Activated T-cell treated with anti-CD3 and anti-CD28 coated beads, Interleukin-2, amount 50 U/mL, for 4 hours (primary cell): ENCODE measurements at regions not wholly inside any gene's neighbourhood (a gene's known extent, or its start where the extent isn't known, plus 50 kb on each side); places are given as distances from the start of the nearest gene placed in this dataset.
"Not testable (repeated sequence)": the region's sequence is repeated elsewhere in the genome, so short reads cannot be mapped to it uniquely, and the experiment has no call there.

Source experiments
- ATAC-seq, 2 donors: fragments of 200-7000 bp; cut with Tn5 transposase; one replicate each; pipeline ENCODE4 v1.10.0; 2021
- DNase-seq: peaks from one replicate; pipeline ENCODE4 v3.0.0-alpha.2; 2020
- H3K27me3 Mint-ChIP-seq: one replicate; pipeline ENCODE4 v1.8.0; 2021; ENCODE audit warnings: low read depth, mixed read lengths
- H3K36me3 Mint-ChIP-seq: one replicate; pipeline ENCODE4 v1.8.0; 2022; ENCODE audit warnings: mixed read lengths; ENCODE audit not compliant: insufficient read depth
- H3K4me1 Mint-ChIP-seq: one replicate; pipeline ENCODE4 v1.8.0; 2021; ENCODE audit warnings: low read depth, mixed read lengths
- H3K4me3 Mint-ChIP-seq: one replicate; pipeline ENCODE4 v1.8.0; 2021; ENCODE audit warnings: mild to moderate bottlenecking, moderate library complexity, mixed read lengths
- H3K9me3 Mint-ChIP-seq: one replicate; pipeline ENCODE4 v1.8.0; 2021; ENCODE audit warnings: mixed read lengths

GRCh38 chr9:96148634-96149532 lies 153.1 kb downstream of the HSD17B3 start:
- Mint-ChIP-seq H3K4me1 (peaks cover 23% of the 10 kb centered on the region), H3K36me3 (no peaks in the 10 kb centered on the region), H3K4me3 (no peak overlapping the region), H3K9me3 (no peaks in the 10 kb centered on the region), H3K27me3 (peaks cover 21% of the 10 kb centered on the region)
- DNase-seq (no peak), ATAC-seq (no peak)

- H3K4me3 Mint-ChIP-seq, DNase-seq, H3K9me3 Mint-ChIP-seq, H3K36me3 Mint-ChIP-seq, ATAC-seq: not testable (repeated sequence)
- Mint-ChIP-seq H3K27me3 (peaks cover 21% of the 10 kb centered on the region), H3K4me1 (peaks cover 23% of the 10 kb centered on the region)
Measured at GRCh38 chr9:96147029-96147428, 154.9 kb downstream of the HSD17B3 start.

- Mint-ChIP-seq H3K9me3 (peaks cover 5% of the 10 kb centered on the region), H3K4me1 (peaks cover 3% of the 10 kb centered on the region), H3K4me3 (no peak overlapping the region), H3K27me3 (peaks cover 13% of the 10 kb centered on the region), H3K36me3 (no peaks in the 10 kb centered on the region)
- ATAC-seq, result no peak
- no peak for DNase-seq
Measured at GRCh38 chr9:96141666-96142065, 160.3 kb downstream of the HSD17B3 start.

- ATAC-seq (no peak), DNase-seq (no peak)
- Mint-ChIP-seq H3K4me3 (no peak overlapping the region), H3K36me3 (no peaks in the 10 kb centered on the region), H3K4me1 (peaks cover 2% of the 10 kb centered on the region), H3K9me3 (peaks cover 5% of the 10 kb centered on the region), H3K27me3 (peaks cover 8% of the 10 kb centered on the region)
Measured at GRCh38 chr9:96141128-96141474, 160.9 kb downstream of the HSD17B3 start.

- no peak for ATAC-seq
- Mint-ChIP-seq H3K36me3 (no peaks in the 10 kb centered on the region), H3K4me1 (peaks cover 7% of the 10 kb centered on the region), H3K27me3 (peaks cover 8% of the 10 kb centered on the region), H3K4me3 (no peak overlapping the region), H3K9me3 (peaks cover 5% of the 10 kb centered on the region)
- no peak for DNase-seq
Measured at GRCh38 chr9:96140296-96141127, 161.5 kb downstream of the HSD17B3 start.

GRCh38 chr9:96139592-96140295 lies 162.2 kb downstream of the HSD17B3 start:
- Mint-ChIP-seq H3K9me3 (peaks cover 5% of the 10 kb centered on the region), H3K36me3 (no peaks in the 10 kb centered on the region), H3K4me1 (peaks cover 8% of the 10 kb centered on the region), H3K27me3 (peaks cover 7% of the 10 kb centered on the region), H3K4me3 (no peak overlapping the region)
- ATAC-seq, result no peak
- DNase-seq, result no peak

GRCh38 chr9:96138616-96139015 lies 163.4 kb downstream of the HSD17B3 start:
- Mint-ChIP-seq H3K36me3 (no peaks in the 10 kb centered on the region), H3K4me1 (peaks cover 8% of the 10 kb centered on the region), H3K9me3 (peaks cover 5% of the 10 kb centered on the region), H3K27me3 (no peaks in the 10 kb centered on the region), H3K4me3 (no peak overlapping the region)
- ATAC-seq (no peak), DNase-seq (no peak)

- ATAC-seq, result no peak
- H3K27me3 Mint-ChIP-seq, result no peaks in the 10 kb centered on the region
- no peak overlapping the region for H3K4me3 Mint-ChIP-seq
- peaks cover 5% of the 10 kb centered on the region for H3K9me3 Mint-ChIP-seq
- DNase-seq, result no peak
- peaks cover 8% of the 10 kb centered on the region for H3K4me1 Mint-ChIP-seq
- H3K36me3 Mint-ChIP-seq, result no peaks in the 10 kb centered on the region
Measured at GRCh38 chr9:96137671-96138429, 164.1 kb downstream of the HSD17B3 start.

GRCh38 chr9:96136992-96137670 lies 164.8 kb downstream of the HSD17B3 start:
- Mint-ChIP-seq H3K4me1 (peaks cover 8% of the 10 kb centered on the region), H3K36me3 (no peaks in the 10 kb centered on the region), H3K27me3 (no peaks in the 10 kb centered on the region), H3K9me3 (peaks cover 5% of the 10 kb centered on the region), H3K4me3 (no peak overlapping the region)
- peak in 1 of 2 donors; percentile 43 for ATAC-seq
- DNase-seq, result no peak

- Mint-ChIP-seq H3K27me3 (peaks cover 3% of the 10 kb centered on the region), H3K9me3 (peaks cover 5% of the 10 kb centered on the region), H3K4me1 (peaks cover 8% of the 10 kb centered on the region), H3K36me3 (no peaks in the 10 kb centered on the region), H3K4me3 (no peak overlapping the region)
- ATAC-seq, result no peak
- DNase-seq, result no peak
Measured at GRCh38 chr9:96135753-96136290, 166.2 kb downstream of the HSD17B3 start.

GRCh38 chr9:96135076-96135752 lies 166.8 kb downstream of the HSD17B3 start:
- H3K4me1 Mint-ChIP-seq, result peaks cover 8% of the 10 kb centered on the region
- no peaks in the 10 kb centered on the region for H3K36me3 Mint-ChIP-seq
- ATAC-seq (no peak), DNase-seq (no peak)
- H3K9me3 Mint-ChIP-seq, result peaks cover 5% of the 10 kb centered on the region
- H3K27me3 Mint-ChIP-seq, result peaks cover 9% of the 10 kb centered on the region
- H3K4me3 Mint-ChIP-seq, result no peak overlapping the region

GRCh38 chr9:96133321-96134021 lies 168.5 kb downstream of the HSD17B3 start:
- Mint-ChIP-seq H3K36me3 (no peaks in the 10 kb centered on the region), H3K4me1 (peaks cover 8% of the 10 kb centered on the region), H3K27me3 (peaks cover 10% of the 10 kb centered on the region), H3K4me3 (no peak overlapping the region), H3K9me3 (peaks cover 5% of the 10 kb centered on the region)
- ATAC-seq (no peak), DNase-seq (no peak)
